Osteocyte (in vitro differentiated cells): ENCODE measurements at regions not wholly inside any gene's neighbourhood (a gene's known extent, or its start where the extent isn't known, plus 50 kb on each side); places are given as distances from the start of the nearest gene placed in this dataset.
"Not testable (repeated sequence)": the region's sequence is repeated elsewhere in the genome, so short reads cannot be mapped to it uniquely, and the experiment has no call there.

Experiments used
- DNase-seq: peaks from one replicate; pipeline ENCODE4 v3.0.0; 2021; ENCODE audit warnings: mixed read lengths; ENCODE audit not compliant: unreplicated experiment; ENCODE audit errors: extremely low spot score
- H3K27ac Mint-ChIP-seq: one replicate; pipeline ENCODE4 v1.8.0; 2021; ENCODE audit warnings: mild to moderate bottlenecking, mixed read lengths; ENCODE audit not compliant: unreplicated experiment
- H3K27me3 Mint-ChIP-seq: one replicate; pipeline ENCODE4 v1.8.0; 2021; ENCODE audit warnings: mixed read lengths; ENCODE audit not compliant: unreplicated experiment
- H3K36me3 Mint-ChIP-seq: one replicate; pipeline ENCODE4 v1.8.0; 2021; ENCODE audit warnings: mixed read lengths; ENCODE audit not compliant: unreplicated experiment
- H3K4me1 Mint-ChIP-seq: one replicate; pipeline ENCODE4 v1.8.0; 2021; ENCODE audit warnings: mixed read lengths; ENCODE audit not compliant: unreplicated experiment
- H3K4me3 Mint-ChIP-seq: one replicate; pipeline ENCODE4 v1.8.0; 2021; ENCODE audit warnings: mild to moderate bottlenecking, moderate library complexity, mixed read lengths; ENCODE audit not compliant: unreplicated experiment
- H3K9me3 Mint-ChIP-seq: one replicate; pipeline ENCODE4 v1.8.0; 2021; ENCODE audit warnings: mixed read lengths; ENCODE audit not compliant: unreplicated experiment
- CTCF ChIP-seq: fragments of 200-600 bp; sonication (generic); IDR thresholded peaks from 2 replicates; pipeline ENCODE4 v1.5.0; 2021; ENCODE audit warnings: antibody characterized with exemption, mild to moderate bottlenecking, moderate library complexity

DNA sequence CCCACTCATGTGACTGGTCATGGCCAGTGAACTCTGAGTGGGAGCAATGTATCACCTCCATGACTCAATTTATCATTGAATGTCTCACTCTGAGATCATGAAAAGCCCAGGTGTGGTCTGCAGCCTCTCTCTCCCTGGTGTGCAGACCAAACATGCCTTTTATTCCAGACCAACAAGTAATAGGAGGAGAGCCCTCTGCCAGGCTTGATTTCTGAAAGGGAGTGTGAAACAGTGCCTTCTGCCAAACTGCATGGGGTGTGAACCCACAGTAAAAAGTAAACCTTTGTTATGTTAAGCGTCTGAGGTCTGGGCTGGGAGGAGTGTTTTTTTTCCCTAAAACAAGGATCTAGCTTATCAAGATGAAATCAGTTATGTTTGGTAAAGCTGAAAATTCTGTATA is 601.2 kb downstream of the ADCYAP1 start:
- no peak for DNase-seq
- H3K27me3 Mint-ChIP-seq = no peaks in the 10 kb centered on the region
- no peak overlapping the region for H3K27ac Mint-ChIP-seq
- no peak overlapping the region for H3K4me3 Mint-ChIP-seq
- no peak for TF ChIP-seq CTCF
- H3K9me3 Mint-ChIP-seq = peaks cover 3% of the 10 kb centered on the region
- no peaks in the 10 kb centered on the region for H3K36me3 Mint-ChIP-seq
- no peaks in the 10 kb centered on the region for H3K4me1 Mint-ChIP-seq

- H3K4me1 Mint-ChIP-seq = no peaks in the 10 kb centered on the region
- H3K27ac Mint-ChIP-seq = no peak overlapping the region
- DNase-seq = no peak
- no peak overlapping the region for H3K4me3 Mint-ChIP-seq
- TF ChIP-seq CTCF = no peak
- no peaks in the 10 kb centered on the region for H3K36me3 Mint-ChIP-seq
- H3K9me3 Mint-ChIP-seq = peaks cover 3% of the 10 kb centered on the region
- no peaks in the 10 kb centered on the region for H3K27me3 Mint-ChIP-seq
These were observed 606.0 kb downstream of the ADCYAP1 start for GRCh38 chr18:1510542-1511179.

- Mint-ChIP-seq H3K4me1 (no peaks in the 10 kb centered on the region), H3K36me3 (no peaks in the 10 kb centered on the region), H3K4me3 (no peak overlapping the region), H3K27ac (no peak overlapping the region), H3K9me3 (peaks cover 3% of the 10 kb centered on the region), H3K27me3 (no peaks in the 10 kb centered on the region)
- no peak for DNase-seq
- no peak for TF ChIP-seq CTCF
These were observed 607.1 kb downstream of the ADCYAP1 start for GRCh38 chr18:1511619-1512311.

DNA sequence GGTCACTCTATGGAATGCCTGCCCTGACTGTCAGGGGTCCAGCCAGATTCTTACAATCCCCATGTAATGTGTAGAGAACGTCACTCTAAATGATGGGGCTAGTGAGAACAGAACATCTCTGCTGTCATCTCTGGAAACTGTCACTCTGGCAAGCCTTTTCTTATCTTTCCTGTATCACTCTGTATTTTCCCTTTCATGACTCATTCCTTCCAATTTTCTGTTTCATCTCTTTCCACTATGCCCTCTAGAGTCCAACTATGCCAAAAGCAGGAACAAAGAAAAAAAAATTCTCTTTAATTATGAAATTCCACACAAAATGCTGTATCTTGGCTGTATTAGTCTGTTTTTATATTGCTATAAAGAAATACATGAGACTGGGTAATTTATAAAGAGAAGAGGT is 608.8 kb downstream of the ADCYAP1 start:
- Mint-ChIP-seq H3K36me3 (no peaks in the 10 kb centered on the region), H3K4me3 (no peak overlapping the region), H3K9me3 (peaks cover 3% of the 10 kb centered on the region), H3K4me1 (no peaks in the 10 kb centered on the region), H3K27ac (no peak overlapping the region), H3K27me3 (no peaks in the 10 kb centered on the region)
- DNase-seq = no peak
- no peak for TF ChIP-seq CTCF

GRCh38 chr18:1521588-1522248 is 617.0 kb downstream of the ADCYAP1 start:
- H3K9me3 Mint-ChIP-seq, H3K27ac Mint-ChIP-seq, H3K27me3 Mint-ChIP-seq, H3K4me3 Mint-ChIP-seq, DNase-seq, H3K36me3 Mint-ChIP-seq, H3K4me1 Mint-ChIP-seq: not testable (repeated sequence)
